GM12891 (cell line): ENCODE measurements at regions not wholly inside any gene's neighbourhood (a gene's known extent, or its start where the extent isn't known, plus 50 kb on each side); places are given as distances from the start of the nearest gene placed in this dataset.

Experiments used
- POLR2A ChIP-seq: IDR thresholded peaks from 2 replicates; pipeline ENCODE4 v1.6.1; 2011; ENCODE audit warnings: low read depth, low read length, control low read depth
- POLR2AphosphoS5 ChIP-seq: IDR thresholded peaks from 2 replicates; pipeline ENCODE4 v1.6.1; 2011; ENCODE audit warnings: low read depth, low read length, control low read depth
- POU2F2 ChIP-seq: IDR thresholded peaks from 2 replicates; pipeline ENCODE4 v1.6.1; 2011; ENCODE audit warnings: low read depth, mild to moderate bottlenecking, control low read depth, low read length, moderate library complexity
- SPI1 ChIP-seq: IDR thresholded peaks from 2 replicates; pipeline ENCODE4 v1.6.1; 2011; ENCODE audit warnings: low read depth, low read length, control low read depth
- TAF1 ChIP-seq: IDR thresholded peaks from 2 replicates; pipeline ENCODE4 v1.6.1; 2011; ENCODE audit warnings: low read depth, low read length, control low read depth

DNA sequence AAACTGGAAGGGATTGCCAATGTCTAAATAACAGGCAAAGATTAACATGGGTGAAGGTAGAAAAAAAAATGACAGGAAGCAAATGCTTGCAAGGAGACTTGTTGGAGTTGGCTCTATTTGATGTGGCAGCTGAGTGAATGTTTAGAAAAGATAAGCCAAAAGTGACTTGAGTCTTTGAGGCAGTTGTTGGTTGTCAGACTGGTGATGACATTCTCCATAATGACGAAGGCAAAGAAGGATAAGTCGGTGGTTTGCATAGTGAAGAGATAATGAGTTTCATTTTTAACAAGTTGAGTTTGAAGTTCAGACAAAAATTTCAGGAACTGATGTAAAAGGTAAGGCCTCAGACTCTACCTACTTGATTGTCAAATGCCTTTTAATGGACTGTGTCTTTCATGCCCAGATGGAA is 704.1 kb upstream of the SGO1 start:
- TF ChIP-seq POLR2A (no peak), TAF1 (no peak), POLR2AphosphoS5 (no peak), SPI1 (no peak), POU2F2 (no peak)
